GM19035 (cell line): ENCODE measurements at regions not wholly inside any gene's neighbourhood (a gene's known extent, or its start where the extent isn't known, plus 50 kb on each side); places are given as distances from the start of the nearest gene placed in this dataset.

Experiments used
- ATAC-seq: cut with Tn5 transposase; IDR thresholded peaks from one replicate; pipeline ENCODE4 v1.9.1; 2021; ENCODE audit not compliant: unreplicated experiment

- ATAC-seq, result no peak
These were observed 426.5 kb downstream of the UTRN start for GRCh38 chr6:144711661-144712060.

GRCh38 chr6:144712541-144712940 is 427.4 kb downstream of the UTRN start:
- no peak for ATAC-seq

GRCh38 chr6:144714021-144714712 is 429.0 kb downstream of the UTRN start:
- no peak for ATAC-seq

GRCh38 chr6:144715344-144715743 is 430.2 kb downstream of the UTRN start:
- peak; percentile 65 for ATAC-seq

GRCh38 chr6:144718431-144718830 is 433.3 kb downstream of the UTRN start:
- no peak for ATAC-seq

- no peak for ATAC-seq
These were observed 436.1 kb downstream of the UTRN start for GRCh38 chr6:144721232-144721631.

- ATAC-seq, result no peak
These were observed 437.1 kb downstream of the UTRN start for GRCh38 chr6:144722154-144722737.

- no peak for ATAC-seq
These were observed 437.8 kb downstream of the UTRN start for GRCh38 chr6:144722925-144723324.

GRCh38 chr6:144723431-144723830 is 438.3 kb downstream of the UTRN start:
- no peak for ATAC-seq

GRCh38 chr6:144724818-144725217 is 439.7 kb downstream of the UTRN start:
- ATAC-seq, result no peak

GRCh38 chr6:144725736-144726522 is 440.8 kb downstream of the UTRN start:
- ATAC-seq, result peak; percentile 49

- ATAC-seq, result no peak
These were observed 443.7 kb downstream of the UTRN start for GRCh38 chr6:144728804-144729203.

GRCh38 chr6:144729502-144729901 is 444.4 kb downstream of the UTRN start:
- peak; percentile 59 for ATAC-seq

GRCh38 chr6:144730088-144730645 is 445.0 kb downstream of the UTRN start:
- ATAC-seq, result peak; percentile 53

- no peak for ATAC-seq
These were observed 446.1 kb downstream of the UTRN start for GRCh38 chr6:144731229-144731628.

GRCh38 chr6:144736763-144737162 is 451.6 kb downstream of the UTRN start:
- ATAC-seq, result no peak

GRCh38 chr6:144737998-144738397 is 452.9 kb downstream of the UTRN start:
- ATAC-seq, result no peak

- ATAC-seq, result no peak
These were observed 454.7 kb downstream of the UTRN start for GRCh38 chr6:144739873-144740272.

GRCh38 chr6:144741659-144742058 is 456.5 kb downstream of the UTRN start:
- no peak for ATAC-seq

GRCh38 chr6:144742779-144743178 is 457.6 kb downstream of the UTRN start:
- ATAC-seq, result no peak

- no peak for ATAC-seq
These were observed 459.6 kb downstream of the UTRN start for GRCh38 chr6:144744720-144745119.

GRCh38 chr6:144745439-144745838 is 460.3 kb downstream of the UTRN start:
- no peak for ATAC-seq
